GM15510 (cell line): ENCODE measurements at regions not wholly inside any gene's neighbourhood (a gene's known extent, or its start where the extent isn't known, plus 50 kb on each side); places are given as distances from the start of the nearest gene placed in this dataset.

Experiments used
- POLR2A ChIP-seq: IDR thresholded peaks from 3 replicates; pipeline ENCODE4 v1.6.1; 2011; ENCODE audit warnings: borderline replicate concordance; ENCODE audit not compliant: insufficient read length; ENCODE audit errors: extremely low read depth

DNA sequence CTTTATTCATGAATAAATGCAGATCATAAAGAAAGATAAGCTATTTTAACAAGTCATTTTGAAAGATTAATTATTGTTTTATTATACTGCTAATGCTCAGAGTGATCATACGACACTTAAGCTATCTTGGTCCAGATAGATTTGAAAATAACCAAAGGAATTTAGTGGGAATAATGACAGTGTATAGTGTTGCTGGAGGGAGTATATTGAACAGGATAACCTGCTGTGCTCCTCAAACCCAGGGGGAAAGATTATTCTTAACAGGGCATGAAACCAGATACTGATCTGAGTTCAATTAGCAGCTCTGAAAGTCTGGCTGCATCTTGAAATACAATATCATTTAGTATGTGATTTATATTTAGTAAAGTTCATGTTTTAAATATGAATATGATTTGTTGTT lies 216.3 kb upstream of the ITGA4 start:
- no peak for TF ChIP-seq POLR2A

DNA sequence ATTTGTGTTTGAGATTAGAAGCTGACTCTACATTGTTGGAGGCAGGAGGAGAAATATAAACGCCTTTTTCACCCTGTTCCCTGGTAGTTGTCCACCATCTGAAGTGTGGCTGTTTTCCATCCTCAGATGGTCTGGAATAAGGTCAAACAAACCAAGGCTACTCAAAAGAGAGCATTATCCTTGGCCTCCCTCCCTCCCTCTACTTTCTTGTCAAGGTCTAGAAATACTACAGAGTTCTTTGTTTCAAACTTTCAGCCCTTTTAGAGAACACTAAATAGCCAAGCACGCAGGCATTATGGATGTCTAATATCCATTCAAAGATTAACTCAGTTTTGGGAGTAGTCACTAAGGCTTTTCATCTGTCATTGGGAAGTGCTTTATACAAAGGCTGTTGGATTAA lies 215.8 kb upstream of the ITGA4 start:
- no peak for TF ChIP-seq POLR2A

DNA sequence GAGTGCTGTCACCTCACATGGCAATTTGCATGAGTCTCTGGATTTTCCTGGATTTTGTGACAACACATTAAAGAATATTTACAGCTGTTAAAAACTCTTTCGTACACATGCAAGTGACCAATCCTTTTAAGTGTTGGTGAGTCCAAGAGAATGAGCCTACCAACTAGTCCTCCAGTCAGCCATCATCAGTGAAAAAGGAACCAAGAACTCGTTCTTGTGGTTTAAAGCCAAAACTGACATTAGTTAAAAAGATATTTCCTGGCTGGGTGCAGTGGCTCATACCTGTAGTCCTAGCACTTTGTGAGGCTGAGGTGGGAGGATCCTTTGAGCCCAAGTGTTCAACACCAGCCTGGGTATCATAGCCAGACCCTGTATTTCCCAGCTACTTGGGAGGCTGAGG lies 215.4 kb upstream of the ITGA4 start:
- TF ChIP-seq POLR2A, result no peak

DNA sequence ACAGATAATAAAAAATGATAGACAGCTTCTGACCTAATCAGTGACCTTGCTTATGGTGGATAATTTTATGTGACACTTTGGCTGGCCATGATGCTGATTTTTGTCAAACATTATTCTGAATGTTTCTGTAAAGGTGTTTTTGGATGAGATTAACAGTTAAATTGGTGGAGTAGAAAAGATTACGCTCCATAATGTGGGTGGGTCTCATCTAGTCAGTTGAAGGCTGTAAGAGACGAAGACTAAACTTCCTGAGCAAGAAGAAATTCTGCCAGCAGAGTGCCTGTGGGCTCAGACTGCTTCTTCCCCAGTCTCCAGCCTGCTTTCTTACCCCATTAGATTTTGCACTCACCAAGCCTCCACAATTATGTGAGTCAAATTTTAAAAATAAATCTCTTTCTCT lies 214.9 kb upstream of the ITGA4 start:
- no peak for TF ChIP-seq POLR2A

DNA sequence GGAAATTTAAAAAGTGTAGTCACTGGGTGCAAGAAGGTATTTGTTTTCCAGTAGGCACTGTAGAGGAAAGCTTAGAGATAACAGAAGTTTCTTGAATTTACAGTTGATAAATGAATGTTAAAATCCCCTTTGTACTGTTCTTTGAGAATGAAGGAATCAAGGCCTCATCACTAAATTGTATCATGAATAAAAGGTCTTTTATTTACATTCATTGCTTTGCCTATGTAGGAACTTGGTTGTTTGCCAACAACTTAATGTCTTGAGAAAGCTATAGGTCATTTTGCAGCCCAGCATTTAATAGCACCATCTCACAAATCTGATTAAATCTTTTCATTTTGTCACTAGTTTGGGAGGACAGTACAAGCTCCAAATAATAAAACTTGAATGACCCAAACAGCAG lies 213.9 kb upstream of the ITGA4 start:
- TF ChIP-seq POLR2A, result no peak

DNA sequence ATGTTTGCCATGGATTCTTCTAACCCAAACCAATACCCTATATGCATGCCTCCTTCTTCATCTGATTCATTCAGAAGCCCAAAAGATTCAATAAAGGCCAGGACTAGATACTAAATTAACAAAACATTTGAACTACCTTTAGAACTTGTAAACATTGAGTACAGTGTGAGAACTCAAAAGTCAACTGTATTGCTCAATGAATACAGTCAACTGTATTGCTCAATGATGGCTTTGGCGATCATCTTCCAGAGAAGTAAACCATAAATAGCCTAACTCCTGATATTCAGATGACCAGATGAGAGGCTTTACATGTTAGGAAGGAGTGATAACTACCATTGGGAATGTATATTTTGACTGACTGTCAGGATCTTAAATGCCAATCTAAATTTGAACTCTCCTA lies 206.5 kb upstream of the ITGA4 start:
- no peak for TF ChIP-seq POLR2A

DNA sequence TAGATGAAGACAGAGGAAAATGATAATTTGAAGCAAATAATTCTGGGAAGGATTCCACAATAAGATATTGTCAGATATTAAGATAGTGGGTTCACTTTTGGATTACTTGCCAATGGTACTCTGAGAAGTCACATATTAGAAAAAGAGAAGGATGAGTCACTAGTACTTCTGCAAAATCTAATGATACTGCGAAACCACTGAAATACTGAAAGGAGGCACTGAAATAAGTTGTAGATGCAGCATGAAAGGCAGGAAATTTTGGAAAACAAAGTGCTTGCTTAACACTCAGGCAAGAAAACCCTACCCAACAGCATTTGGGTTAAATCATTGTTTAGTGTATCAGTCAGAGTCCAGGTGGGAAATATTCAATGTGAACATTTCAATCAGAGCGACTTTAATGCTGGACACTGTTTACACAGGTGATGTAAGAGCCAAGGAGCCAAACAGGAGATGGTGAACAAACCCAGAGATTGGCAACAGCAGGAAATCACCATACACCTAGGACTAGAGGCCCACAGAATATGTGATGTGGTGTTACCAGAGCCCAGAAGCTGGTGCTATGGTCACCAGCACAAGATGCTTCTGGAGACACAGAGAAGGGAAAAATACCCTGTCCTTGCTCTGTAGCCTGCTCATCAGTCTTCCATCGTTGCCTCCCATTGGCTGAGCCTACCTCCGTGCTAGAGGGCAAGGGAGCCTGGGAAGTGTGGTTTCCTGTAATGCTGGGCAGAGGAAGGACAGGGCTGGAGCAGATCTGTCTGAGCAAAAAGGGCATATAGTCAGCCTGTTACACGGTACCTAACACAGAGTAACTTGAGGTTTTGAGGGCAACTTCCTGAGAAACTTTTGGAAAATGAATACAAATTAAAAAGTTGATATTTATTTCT lies 204.7 kb upstream of the ITGA4 start:
- no peak for TF ChIP-seq POLR2A

DNA sequence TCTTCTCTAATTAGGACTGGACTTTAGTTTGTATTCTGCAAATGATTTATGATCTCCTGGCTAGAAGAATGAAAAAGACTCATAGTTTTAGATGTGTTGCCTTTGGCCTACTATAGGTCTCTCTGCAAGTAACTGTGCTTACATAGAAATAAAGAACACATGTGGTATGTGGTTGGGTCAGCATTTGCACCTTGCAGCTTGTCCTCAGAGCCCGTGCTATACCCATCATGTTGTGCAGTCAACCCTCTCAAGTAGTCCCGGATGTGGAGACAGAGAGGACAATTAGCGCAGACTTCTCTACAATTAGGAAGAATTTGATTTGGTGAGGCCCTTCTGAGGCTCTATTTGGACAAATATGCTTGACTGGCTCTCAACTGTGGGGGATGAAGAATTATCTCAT lies 203.7 kb upstream of the ITGA4 start:
- TF ChIP-seq POLR2A, result no peak

DNA sequence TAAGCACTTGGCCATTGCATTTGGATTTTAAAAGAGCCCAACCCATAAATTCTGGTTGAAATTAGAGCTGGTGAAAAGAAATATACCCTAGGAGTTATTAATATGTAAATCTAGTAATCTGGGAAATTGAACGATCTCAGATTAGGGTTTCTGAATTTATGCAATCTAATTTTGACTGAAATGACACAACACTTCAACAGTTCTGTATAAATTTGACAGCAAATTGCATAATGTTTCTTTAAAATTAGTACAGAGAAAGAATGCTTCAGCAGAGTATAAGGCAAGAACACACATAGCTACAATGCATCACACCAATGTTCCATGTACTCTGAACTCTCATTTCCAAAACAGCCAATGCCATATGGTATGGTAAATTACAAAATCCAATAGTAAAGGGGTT lies 201.5 kb upstream of the ITGA4 start:
- no peak for TF ChIP-seq POLR2A

DNA sequence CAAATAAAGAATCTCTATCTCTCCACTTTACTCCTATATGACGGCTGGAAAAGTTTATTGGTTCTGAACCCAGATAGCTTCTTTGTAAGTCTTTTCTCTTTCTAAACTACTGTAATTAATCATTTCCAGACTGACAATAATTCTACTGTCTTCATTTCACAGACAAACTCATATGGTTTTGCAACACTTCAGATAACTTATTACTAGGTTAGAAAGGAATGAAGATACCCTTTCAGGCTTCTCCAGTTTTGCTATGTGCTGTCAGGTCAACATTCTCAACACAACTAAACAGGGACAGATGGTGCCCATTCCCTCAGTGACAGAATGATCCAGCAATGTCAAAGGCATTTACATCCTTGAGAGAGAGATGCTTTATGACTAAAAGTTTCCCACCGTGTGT lies 198.5 kb upstream of the ITGA4 start:
- no peak for TF ChIP-seq POLR2A

DNA sequence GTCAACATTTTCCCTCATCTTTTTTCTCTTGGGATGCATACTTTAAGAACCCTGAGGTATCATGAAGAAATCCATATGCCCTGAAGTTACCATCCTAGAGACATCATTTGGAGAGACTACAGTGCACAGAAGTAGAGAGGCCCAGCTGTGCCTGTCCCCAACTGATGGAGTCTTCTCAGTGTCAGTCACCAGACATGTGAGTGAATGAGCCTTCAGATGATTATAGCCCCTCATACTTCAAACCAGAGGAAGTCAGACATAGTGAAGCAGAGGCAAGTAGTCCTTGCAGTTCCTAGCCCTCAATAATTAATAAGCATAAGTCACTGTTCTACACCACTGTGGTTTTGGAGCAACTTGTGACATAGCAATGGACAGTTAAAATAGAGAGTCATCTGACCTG lies 194.4 kb upstream of the ITGA4 start:
- no peak for TF ChIP-seq POLR2A

DNA sequence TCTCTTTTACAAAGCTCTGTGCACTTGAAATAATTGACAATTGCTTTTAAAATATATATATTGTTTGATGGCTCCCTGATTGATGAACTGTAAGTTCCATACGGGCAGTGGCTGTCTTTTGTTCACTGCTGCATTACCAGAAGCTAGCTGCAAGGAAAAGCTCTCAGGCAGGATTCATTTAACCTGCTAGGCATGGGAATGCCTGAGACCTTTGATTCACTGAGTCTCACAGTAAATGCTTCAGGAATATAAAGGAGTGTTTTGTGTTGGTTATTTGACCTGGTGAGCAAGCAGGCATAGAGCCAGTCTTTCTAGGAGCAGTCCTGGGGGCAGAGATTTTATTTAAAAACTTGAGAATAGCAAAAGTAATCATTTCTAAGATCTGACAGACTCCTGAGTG lies 193.2 kb upstream of the ITGA4 start:
- no peak for TF ChIP-seq POLR2A

DNA sequence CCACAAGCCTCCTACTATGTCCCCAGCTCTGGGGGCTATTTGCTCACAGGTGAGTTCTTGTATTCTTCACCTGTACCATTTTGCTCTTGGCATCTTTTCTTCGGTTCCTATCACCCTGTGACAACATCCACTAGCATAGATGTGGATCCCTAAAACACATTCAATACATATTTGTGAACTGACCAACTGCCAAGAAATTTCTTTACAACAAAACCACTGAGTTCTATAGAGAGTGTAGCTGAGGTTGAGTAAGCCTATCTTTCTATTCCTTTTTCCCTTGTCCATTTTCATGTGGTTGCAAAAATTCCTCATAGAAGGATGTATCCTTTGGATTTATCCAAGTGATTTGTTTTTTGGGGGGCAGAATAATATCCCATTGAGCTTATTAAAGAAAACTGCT lies 192.7 kb upstream of the ITGA4 start:
- TF ChIP-seq POLR2A, result no peak

DNA sequence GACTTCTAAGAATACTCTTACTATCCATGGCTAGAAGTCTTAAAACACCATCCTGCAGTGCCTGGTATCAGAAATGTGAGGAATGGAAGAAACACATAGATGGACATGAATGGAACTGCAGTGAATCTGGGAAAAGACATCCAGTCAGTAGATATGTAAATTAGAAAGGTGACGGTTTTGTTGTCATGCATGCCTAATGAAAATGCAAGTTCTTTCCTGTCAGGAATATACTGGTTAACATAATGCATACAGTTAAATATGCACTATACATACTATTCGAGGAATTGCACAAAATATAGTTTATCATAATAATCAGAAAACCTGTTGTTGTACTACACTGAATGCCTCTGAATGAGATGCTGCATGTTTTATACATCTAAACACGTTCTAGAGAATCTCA lies 190.6 kb upstream of the ITGA4 start:
- no peak for TF ChIP-seq POLR2A

DNA sequence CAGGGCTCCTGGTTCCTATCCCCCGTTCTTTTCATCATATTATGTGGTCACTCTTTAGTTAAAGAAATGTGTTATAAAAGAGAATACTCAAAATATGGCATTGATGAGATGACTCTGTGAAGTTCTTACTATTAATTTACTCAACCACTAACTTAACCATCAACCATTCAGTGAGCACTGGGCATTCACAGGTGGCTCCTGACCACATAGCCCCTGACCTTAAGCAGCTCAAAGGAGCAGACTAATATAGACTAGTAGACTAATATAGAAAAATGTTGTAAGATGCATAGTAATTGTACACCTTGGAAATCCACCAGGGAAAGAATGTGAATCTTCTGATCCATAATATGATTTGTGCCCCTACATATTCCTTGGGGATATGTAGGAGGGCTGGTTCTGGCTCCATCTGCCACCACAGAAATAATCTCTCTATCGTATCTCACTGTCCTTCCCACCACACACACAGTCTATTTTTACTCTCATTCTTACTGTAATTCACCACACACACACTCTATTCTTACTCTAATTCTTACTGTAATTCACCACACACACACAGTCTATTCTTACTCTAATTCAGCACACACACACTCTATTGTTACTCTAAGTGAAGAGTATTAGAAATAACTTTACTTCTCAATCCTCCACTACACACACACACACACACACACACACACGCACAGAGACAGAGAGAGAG lies 188.9 kb upstream of the ITGA4 start:
- TF ChIP-seq POLR2A, result no peak

DNA sequence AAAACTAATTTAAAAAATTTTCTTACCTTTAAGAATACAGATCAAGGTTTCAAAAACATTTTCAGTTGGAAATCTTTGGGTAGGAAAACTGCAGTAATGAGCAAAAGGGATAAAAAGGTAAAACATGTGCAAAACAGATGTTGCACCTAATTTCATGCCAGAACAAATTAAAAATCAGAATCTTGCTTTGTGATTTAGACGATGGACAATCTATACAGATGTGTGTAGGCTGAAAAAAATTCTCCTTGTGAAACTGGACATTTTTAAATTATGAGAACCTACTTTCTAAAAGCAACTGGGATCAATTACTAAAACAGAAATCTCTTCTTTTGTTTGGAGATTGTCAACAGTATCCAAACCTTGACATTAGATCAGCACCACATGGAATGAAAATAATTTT lies 183.2 kb upstream of the ITGA4 start:
- TF ChIP-seq POLR2A, result no peak
